Fibroblast of skin of right quadriceps (primary cell): ENCODE measurements at regions not wholly inside any gene's neighbourhood (a gene's known extent, or its start where the extent isn't known, plus 50 kb on each side); places are given as distances from the start of the nearest gene placed in this dataset.

Experiments
- DNase-seq: peaks from one replicate; pipeline ENCODE4 v3.0.0-alpha.2; 2013

DNA sequence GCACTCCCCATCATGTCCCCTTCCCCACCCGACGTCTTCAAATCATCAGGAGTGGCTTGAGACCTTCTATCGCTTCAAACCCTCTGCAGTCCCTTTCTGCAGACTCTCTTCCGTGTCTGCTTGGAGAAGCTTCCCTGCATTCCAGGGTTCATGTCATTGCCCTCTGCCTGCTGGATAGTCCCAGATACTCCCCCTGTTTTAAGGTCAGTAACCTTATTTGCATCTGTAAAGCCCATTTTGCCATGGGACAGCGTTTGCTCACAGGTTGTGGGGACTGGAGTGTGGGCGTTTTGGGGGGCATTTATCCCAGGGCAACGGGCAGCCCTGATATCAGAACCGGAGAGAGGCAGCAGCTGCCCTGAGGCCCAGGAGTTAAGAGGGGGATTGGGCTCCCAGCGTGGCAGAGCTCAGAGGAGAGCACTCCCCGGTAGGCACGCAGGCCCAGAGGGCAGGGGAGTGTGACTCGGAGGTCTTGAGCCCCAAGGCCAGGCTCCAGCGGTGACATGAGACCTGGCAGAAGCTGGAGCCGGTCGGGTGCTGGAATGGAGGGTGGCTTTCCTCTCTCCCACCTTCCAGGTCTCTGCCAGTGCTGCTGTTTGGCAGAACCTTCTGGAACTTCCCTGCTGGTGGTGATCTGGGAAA, 73.8 kb downstream of the RTP5 start:
- no peak for DNase-seq

DNA sequence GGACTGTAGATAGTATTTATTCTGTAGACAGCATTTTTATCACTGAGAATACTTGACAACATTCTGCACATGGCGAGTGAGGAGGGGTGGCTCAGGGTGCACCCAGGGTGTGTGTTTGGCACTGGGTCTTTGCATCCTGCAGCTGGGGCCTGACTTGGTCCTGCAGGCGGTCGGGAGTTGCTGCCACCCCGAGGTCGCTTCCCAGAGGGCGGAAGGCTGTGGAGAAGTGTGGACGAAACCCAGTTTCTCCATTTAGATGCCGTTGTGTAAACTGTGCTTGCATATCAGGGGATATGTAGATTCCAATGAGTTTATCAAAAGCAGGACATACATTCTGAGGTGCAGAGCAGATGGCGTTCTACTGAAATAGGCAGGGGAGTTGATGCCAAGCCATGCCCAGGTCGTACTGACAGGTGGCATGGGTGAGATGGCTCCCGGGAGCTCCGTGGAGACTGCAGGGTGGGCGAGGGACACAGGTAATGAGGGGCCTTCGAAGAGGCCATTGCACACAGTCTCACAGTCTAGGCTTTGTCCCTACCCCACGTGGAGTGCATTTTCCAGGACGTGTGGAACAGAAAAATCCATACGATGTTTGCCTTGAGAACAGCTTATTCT, 74.5 kb downstream of the RTP5 start:
- DNase-seq, result no peak

DNA sequence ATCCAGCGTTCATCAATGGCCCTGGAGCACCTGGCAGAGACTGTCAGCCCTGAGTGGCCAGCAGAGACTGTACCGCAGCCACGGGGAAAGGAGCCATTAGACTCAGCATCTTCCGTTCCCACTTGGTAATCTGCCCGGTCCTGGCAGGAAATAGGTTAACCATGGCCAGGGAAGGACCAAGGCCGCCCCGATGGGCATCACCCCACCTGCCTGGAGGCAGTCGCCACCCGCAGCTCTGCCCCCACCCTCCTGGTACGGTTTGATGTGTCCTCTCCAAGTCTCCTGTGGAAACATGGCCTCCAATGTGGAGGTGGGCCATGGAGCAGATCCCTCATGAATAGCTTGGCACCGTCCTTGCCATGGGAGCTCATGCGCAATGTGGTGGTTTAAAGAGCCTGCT, 75.3 kb downstream of the RTP5 start:
- no peak for DNase-seq

DNA sequence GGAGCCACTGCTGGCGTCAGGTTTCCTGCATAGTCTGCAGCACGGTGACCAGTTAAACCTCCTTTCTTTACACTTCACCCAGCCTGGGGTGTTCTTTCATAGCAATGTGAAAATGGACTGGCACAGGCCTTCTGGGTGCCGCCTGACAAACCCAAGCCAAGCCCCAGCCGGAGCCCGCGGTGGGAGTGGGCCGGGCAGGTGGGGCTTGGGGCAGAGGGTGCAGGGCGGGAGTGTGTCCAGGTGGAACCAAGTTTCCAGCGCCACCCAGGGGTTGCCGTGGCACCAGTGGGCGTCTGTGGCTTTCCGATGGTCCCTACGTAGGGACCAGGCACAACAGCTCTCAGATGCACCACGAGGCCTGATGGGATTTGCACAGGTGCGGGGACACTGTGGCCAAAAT, 75.8 kb downstream of the RTP5 start:
- no peak for DNase-seq

DNA sequence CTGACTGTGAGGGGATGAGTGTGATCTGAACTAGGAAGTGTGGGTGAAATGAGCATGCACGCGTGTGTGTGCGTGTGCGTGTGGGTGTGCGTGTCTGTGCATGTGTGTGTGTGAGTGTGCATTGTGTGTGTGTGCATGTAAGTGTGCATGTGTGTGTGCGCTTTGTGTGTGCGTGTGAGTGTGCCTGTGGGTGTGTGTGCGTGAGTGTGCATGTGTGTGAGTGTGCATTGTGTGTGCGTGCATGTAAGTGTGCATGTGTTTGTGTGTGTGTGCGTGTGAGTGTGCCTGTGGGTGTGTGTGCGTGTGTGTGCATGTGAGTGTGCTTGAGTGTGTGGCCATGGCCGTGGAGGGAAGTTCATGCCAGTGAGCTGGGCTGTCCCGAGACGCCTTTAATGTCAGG, 76.3 kb downstream of the RTP5 start:
- no peak for DNase-seq

DNA sequence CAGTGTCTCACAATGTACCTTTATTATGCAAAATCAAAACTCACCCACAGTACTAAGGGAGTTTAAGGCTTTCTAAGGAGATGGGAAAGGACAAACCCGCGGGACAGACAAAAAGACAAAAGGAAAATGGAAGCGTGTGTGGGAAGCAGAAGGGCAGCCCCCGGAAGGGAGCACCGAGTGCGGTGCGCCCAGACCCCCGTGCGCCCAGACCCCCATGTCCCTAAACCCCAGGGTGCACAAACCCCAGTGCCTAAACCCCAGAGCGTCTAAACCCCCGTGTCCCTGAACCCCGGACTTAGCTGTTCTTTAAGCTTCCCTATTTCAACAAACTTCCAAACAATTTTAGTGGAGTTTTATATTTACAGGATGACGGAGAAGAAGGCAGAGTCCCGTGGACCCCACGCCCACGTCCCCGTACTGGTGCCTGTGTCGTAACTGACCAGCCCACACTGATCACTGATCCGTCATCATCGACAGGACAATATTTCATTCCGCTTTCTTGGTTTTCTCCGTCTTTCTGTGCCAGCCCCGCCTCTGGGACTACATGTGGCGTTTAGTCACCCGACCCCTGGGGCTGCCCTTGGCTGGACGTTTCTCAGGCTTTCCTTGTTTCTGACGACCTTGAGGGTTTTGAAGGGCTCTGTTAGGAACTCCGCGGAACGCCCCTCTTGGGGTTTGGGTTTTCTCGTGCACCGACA, 76.9 kb downstream of the RTP5 start:
- DNase-seq, result no peak

DNA sequence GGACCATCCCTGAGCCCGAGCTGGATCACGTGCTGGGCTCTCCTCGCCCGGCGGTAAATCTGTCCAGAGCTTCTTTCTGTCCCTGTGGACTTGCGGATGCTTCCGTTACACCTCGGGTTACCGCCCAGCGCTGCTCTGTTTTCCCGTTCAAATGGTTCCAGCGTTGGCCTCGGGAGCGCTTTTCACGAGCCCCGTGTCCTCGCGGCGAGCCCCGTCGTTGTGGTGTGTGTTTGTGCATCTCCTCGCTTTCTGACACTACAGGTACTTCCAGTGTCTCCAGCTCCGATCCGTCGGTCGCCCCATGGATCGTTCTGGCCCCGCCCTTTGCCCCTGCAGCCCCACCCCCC, 77.4 kb downstream of the RTP5 start:
- DNase-seq, result no peak

DNA sequence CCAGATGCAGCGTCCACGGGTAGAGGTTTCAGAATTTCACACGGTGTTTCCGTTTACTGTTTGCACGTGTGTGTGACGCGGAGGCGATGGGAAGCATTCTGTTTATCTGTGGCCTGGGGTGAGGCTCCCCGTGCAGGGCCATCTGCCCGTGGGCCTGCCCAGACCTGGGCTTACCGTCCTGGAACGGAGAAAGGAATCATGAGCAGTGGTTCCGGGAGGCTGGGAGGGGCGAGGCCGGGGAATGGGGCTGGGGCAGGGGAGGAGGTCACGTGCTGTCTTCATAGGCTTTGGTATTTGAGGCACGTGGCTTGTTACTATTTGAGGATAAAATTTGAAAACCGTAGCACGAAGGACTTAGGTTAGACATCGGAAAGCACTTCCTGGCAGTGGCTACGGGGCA, 77.9 kb downstream of the RTP5 start:
- no peak for DNase-seq

DNA sequence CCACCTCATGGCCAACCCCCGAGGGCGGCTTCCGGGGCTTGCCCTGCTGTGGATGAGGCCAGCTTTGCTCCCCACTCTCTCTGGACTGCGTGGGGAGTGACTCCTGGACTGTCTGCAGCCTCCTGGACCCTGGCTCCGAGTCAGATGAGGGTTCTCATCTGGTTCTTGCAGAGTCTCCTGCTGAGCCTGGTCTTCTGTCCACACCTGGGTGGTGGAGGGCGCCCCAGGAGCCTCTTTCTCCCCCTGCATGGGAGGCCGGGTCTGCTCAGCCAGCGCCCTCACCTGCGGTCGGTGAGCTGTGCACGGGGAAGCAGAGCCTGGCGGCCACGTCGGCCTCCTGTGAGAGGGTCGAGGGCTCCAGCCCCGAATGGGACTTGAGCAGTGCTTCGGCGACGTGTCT, 78.3 kb downstream of the RTP5 start:
- DNase-seq, result no peak

DNA sequence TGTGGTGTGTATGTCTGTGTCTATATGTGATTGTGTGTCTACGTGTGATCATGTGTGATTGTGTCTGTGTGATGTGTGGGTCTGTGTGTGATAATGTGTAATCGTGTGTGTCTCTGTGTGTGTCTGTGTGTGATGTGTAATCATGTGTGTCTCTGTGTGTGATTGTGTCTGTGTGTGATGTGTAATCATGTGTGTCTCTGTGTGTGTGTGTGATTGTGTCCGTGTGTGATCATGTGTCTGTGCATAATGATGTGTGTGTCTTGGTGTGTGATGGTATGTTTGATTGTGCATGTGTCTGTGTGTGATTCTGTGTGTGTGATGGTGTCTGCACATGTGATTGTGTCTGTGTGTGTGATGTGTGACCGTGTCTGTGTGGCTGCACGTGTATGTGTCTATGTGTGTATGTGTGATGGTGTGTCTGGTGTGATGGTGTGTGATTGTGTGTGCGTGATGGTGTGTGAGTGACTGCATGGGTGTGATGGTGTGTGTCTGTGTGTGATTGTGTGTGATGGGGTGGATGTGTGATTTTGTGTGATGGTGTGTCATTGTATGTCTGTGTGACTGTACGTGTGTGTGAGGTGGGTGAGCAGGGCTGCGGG, 78.9 kb downstream of the RTP5 start:
- no peak for DNase-seq

DNA sequence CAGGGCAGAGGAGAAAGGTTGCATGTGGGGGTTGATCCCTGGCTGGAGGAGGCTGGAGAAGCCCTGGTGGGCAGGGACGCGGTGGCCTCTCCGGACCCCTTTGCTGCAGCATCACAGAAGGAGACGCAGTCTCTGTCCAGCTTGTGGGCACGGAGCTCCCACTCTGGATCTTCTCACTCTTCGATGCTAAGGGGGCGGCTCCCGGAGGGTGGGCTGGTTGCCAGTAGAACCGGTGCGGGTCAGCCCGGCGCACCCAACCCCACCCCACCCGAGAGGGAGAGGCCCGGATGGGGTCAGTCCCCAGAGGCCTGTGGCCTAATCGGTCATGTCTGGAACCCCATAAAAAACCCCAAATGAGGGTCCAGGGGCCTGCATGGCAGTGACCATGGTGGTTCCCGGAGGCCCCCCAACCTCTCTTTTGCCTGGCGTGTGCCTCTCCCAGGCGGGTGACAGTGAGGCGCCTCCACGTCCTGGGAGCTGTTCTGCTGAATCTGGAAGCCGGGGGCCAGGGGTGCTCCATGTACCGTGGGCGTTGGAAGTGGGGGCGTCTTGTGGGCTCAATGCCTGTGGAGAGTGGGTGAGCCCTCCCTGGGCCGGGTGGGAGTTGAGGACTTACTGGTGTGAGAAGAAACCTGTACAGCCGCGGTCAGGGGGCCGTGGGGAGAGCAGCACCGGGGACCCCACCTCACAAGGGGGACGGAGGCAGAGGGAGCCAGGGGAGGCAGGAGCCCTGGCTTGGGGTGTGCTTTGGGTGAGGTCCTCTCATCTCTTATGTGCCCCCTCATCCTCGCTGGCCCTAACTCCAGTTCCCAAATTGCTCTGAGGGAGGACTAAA, 79.6 kb downstream of the RTP5 start:
- DNase-seq, result no peak

DNA sequence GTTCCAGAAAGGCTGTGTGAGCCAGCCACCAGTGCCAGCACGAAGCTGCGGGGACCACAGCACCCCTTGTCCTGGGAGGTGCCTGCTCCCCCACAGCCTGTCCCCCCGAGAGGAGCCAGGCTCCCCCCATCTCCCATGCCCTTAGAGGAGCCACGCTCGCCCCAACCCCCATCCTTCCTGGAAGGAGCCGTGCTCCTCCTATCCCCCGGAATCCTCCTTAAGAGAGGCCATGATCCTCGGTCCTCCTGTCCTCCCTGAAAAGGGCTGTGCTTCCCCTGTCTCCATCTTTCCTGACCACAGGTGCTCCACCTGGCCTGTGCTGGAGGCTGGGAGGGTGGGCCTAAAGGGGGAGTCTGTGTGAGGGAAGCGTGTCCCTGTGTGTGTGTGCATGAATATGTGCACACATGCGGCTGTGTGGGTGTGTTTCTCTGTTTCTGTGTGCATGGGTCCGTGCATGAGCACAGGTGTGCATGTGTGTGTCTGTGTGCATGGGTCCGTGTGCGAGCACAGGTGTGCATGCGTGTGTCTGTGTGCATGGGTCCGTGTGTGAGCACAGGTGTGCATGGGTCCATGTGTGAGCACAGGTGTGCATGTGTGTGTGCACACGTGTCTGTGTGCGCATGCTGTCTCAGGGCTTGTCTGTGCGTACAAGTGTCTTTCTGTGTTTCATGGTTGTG, 80.3 kb downstream of the RTP5 start:
- DNase-seq, result no peak

DNA sequence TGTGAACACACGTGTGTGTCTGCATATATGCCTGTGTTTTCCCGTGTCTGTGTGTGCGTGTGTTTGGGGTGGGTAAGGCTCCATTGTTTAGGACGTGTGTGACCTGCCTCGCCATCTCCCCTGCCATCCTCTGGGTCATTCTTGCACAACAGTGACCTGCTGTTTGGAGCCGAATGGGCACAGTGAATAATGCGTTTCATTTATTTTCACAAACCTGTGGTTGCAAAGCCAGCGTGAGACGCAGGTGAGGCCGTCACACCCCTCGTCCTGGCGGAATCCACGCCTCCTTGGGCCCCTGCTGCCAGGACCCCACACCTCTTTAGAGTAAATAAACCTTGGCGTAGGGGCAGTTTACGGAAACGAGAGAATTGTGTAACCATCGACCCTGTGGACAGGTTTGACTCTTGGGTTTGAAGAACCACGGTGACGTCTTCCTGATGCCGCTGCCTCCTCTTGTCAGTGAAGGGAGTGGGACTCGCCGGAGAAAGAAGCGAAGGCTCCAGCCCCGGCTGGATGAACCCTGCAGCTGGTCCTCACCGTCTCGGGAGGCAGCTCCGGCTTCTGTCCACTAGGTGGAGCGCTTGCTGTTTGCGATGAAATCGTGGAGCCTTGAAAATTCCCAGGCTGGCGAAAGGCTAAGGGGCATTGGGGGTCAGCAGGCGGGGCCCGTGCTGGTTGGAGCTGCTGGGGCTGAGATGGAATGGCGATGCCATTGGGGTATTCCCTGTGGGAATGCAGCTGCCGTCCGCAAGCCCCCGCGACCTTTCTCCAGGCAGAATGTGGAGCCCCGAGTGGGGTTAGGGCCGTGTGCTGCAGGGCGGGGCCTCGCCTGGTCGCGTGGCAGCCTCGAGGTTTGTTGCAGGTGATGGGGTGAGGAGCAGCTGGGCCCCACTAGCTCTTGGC, 81.1 kb downstream of the RTP5 start:
- peak; percentile 62 for DNase-seq

DNA sequence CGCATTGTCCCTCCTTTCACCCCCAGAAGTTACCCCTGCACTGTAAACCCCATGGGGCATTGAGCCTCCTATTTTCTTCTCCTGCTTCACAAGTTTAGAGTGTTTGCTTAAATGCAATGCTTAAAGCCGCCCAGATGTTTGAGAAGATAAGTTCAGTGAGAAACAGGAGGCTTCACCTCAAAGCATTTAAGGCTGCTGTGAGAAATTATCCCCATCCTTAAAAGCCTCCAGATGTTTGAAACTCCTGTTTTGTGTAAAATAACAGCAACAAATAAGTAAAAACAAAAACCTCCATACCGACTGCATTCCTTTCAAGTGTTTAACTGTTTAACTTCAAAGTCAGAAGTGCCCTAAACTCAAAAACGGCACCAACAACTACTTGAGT, 81.8 kb downstream of the RTP5 start:
- DNase-seq, result no peak

DNA sequence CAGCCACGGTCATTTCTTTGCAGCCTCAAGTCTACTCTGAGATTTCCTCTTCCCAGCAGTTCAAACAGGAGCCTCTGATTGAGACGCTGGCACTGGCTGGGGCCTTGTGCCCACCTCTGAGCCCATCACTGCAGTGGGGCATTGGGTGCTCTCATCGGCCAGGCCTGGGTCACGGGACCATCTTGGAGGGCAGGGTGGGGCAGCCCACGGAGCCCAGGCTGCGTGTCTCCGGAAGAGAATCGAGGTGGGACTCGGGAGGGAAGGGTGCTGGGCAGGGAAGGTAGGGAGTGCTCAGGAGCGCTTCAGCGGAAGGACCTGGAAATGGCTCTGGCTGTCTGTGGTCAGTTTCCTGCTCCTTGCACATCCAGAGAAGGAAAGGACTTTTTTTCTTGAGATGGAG, 82.4 kb downstream of the RTP5 start:
- DNase-seq, result no peak

DNA sequence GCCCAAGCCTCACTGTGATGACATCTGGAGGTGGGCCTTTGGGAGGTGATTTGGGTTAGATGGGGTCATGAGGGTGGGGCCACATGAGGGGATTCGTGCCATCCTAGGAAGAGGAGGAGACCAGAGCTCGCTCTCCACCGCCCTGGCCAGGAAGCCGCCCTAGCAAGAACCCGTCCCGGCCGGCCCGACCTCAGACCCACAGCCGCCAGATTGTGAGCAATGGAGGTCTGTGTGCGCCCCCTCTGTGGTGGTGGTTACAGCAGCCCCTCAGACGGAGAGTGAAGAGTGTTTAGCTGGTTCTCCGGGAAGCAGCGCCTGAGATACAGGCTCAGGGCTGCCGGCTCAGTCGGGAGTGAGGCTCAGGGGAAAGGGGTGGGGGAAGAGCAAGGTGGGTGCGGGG, 83.3 kb downstream of the RTP5 start:
- no peak for DNase-seq

DNA sequence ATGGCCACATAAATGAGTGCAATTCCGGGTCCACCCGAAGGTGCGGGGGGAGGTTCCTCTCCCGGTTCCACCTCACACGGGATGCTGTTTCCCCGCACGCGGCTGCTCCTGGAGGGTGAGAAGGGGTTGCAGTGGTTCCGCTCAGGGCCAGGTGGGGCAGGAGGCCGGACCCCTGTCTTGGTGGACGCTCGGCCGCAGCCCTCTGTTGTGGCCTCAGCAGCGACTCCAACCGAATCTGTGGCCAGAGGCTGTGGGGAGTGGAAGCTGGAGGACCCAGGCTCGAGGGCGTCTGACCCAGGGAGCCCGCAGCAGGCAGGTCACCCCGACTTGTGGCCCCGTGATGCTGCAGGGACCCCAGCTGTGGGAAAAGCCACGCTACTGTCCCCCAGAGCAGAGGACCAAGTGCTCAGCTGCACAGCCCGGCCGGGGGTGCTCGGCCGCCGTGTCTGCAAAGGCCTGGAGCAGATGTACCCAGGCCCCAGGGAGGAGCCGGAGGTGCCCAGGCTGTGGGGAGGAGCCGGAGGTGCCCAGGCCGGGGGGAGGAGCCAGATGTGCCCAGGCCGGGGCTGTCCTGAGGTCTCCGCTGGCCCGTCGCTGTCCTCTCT, 83.9 kb downstream of the RTP5 start:
- DNase-seq, result no peak

DNA sequence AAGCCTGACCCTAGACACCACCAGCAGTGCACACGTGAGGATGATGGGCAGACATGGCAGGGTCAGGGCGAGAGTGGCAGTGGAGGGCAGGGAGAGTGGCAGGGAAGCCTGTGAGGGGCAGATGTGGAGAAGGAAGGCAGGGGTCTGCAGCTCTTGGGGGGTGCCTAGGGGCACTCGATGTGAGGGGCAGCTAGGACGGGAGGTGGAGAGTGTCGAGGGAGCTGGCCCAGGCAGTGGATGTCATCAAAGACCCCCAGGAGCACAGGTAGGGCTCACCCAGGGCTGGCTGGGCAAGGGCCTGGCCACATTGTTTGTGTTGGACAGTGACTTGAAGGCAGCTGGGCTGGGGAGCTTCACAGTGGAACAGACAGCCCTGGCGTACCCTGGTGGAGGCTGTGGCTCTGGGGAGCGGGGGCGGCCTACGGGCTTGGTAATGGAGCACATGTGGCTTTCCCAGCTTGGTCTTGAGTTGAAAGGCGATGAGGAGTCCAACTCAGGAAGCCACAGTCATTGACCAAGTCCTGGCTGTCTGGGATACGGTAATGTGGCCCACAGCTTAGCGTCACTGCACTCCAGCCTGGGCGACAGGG, 87.1 kb downstream of the RTP5 start:
- DNase-seq, result no peak

DNA sequence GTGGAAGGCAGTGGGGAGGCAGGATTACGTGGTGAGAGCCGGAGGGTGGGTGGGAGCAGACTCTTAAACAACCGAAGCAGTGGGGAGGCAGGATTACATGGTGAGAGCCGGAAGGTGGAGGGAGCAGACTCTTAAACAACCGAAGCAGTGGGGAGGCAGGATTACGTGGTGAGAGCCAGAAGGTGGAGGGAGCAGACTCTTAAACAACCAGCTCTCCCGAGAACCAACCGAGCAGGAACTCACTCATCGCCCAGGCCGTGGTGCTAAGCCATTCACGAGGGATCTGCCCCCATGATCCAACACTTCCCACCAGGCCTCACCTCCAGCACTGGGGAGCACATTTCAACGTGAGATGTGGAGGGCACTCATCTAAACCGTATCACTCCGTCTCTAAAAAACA, 87.7 kb downstream of the RTP5 start:
- DNase-seq, result no peak

DNA sequence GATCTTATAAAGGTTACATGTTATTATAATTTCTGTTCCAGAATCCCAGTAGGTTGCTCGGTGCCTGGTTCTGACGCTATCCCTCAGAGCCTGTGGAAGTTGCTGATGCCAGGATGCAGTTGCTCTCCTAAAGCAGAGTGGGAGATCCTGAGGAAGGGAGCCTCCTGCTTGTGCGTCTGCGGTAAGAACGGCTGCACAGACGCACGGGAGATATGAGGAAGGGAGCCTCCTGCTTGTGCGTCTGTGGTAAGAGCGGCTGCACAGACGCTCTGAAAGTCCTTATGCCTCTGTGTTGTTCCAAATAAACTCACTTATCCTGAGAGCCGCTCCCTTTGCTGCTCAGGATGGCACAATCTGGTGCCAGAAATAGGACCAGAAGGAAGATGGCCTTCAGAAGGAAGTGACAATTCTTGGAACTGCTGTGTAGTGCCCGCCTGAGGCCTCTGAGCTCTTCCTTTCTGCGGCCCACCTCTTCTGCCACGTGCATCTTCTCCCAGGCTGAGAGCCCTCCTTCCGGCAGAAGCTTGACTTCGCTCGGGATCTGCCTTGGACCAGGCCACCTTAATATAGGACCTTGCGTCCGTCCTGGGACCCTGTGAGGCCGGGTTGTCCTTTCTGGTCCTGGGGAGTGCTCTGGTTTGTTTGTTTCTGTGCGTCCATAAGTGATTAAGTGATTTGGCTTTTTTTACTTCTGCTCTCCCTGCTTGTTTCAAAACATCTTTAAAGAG, 89.5 kb downstream of the RTP5 start:
- no peak for DNase-seq
